Liver (tissue), 7 donors: ENCODE measurements at regions not wholly inside any gene's neighbourhood (a gene's known extent, or its start where the extent isn't known, plus 50 kb on each side); places are given as distances from the start of the nearest gene placed in this dataset.

Experiments
- DNase-seq: peaks from one replicate; pipeline ENCODE4 v3.0.0-alpha.2; 2017; ENCODE audit warnings: low spot score
- H3K27ac ChIP-seq, 2 donors: one replicate each; pipeline ENCODE4 v1.7.0; 2013; ENCODE audit warnings: inconsistent platforms in 2 of 2, low read length in 2 of 2, control low read depth in 1 of 2, low read depth in 1 of 2, mild to moderate bottlenecking in 1 of 2
- H3K27me3 ChIP-seq, 4 donors: one replicate each; pipeline versions ENCODE4 v1.6.1 to v1.7.0; 2013; ENCODE audit warnings: low read length in 3 of 4, inconsistent platforms in 1 of 4, mild to moderate bottlenecking in 1 of 4, moderate library complexity in 1 of 4; ENCODE audit not compliant: control insufficient read depth in 4 of 4, insufficient read depth in 4 of 4
- H3K36me3 ChIP-seq, 4 donors: one replicate each; pipeline versions ENCODE4 v1.6.1 to v1.7.0; 2013; ENCODE audit warnings: low read length in 3 of 4, mild to moderate bottlenecking in 3 of 4, low read depth in 1 of 4, moderate library complexity in 1 of 4; ENCODE audit not compliant: control insufficient read depth in 4 of 4, insufficient read depth in 3 of 4
- H3K4me1 ChIP-seq, 4 donors: one replicate each; pipeline versions ENCODE4 v1.6.1 to v1.7.0; 2013; ENCODE audit warnings: low read length in 3 of 4, mild to moderate bottlenecking in 3 of 4, moderate library complexity in 1 of 4; ENCODE audit not compliant: control insufficient read depth in 4 of 4, insufficient read depth in 4 of 4
- H3K4me3 ChIP-seq, 3 donors: one replicate each; pipeline versions ENCODE4 v1.6.1 to v1.7.0; 2013; ENCODE audit warnings: low read length in 3 of 3, control low read depth in 1 of 3, low read depth in 1 of 3, mild to moderate bottlenecking in 1 of 3
- H3K9ac ChIP-seq, 2 donors: one replicate each; pipeline ENCODE4 v1.7.0; 2013; ENCODE audit warnings: low read length in 2 of 2, mild to moderate bottlenecking in 2 of 2, moderate library complexity in 2 of 2, control low read depth in 1 of 2, low read depth in 1 of 2
- H3K9me3 ChIP-seq, 4 donors: one replicate each; pipeline versions ENCODE4 v1.6.1 to v1.7.0; 2013; ENCODE audit warnings: low read length in 3 of 4; ENCODE audit not compliant: control insufficient read depth in 4 of 4
- ATF3 ChIP-seq: IDR thresholded peaks from 2 replicates; pipeline ENCODE4 v1.6.1; 2016; ENCODE audit warnings: antibody characterized with exemption
- FOXA1 ChIP-seq: IDR thresholded peaks from 2 replicates; pipeline ENCODE4 v1.6.1; 2016; ENCODE audit warnings: antibody characterized with exemption
- FOXA2 ChIP-seq: IDR thresholded peaks from 2 replicates; pipeline ENCODE4 v1.6.1; 2016; ENCODE audit warnings: antibody characterized with exemption
- GABPA ChIP-seq, 2 donors: IDR thresholded peaks in 1 of 2; conservative IDR thresholded peaks in 1 of 2; 2 replicates each; pipeline ENCODE4 v1.6.1; 2016; ENCODE audit warnings: antibody characterized with exemption in 2 of 2, mild to moderate bottlenecking in 1 of 2, moderate library complexity in 1 of 2
- HNF4A ChIP-seq, 2 donors: conservative IDR thresholded peaks; 2 replicates each; pipeline ENCODE4 v1.6.1; 2016; ENCODE audit warnings: antibody characterized with exemption in 2 of 2, mild to moderate bottlenecking in 2 of 2
- HNF4G ChIP-seq: IDR thresholded peaks from 2 replicates; pipeline ENCODE4 v1.6.1; 2016; ENCODE audit warnings: antibody characterized with exemption
- JUND ChIP-seq, 2 donors: IDR thresholded peaks; 2 replicates each; pipeline ENCODE4 v1.6.1; 2016; ENCODE audit warnings: antibody characterized with exemption in 2 of 2
- RXRA ChIP-seq, 2 donors: IDR thresholded peaks; 2 replicates each; pipeline ENCODE4 v1.6.1; 2017 to 2018; ENCODE audit warnings: antibody characterized with exemption in 2 of 2, mild to moderate bottlenecking in 1 of 2
- SP1 ChIP-seq: IDR thresholded peaks from 2 replicates; pipeline ENCODE4 v1.6.1; 2018; ENCODE audit warnings: antibody characterized with exemption, mild to moderate bottlenecking
- TAF1 ChIP-seq: conservative IDR thresholded peaks from 2 replicates; pipeline ENCODE4 v1.6.1; 2016; ENCODE audit warnings: antibody characterized with exemption, mild to moderate bottlenecking
- YY1 ChIP-seq: IDR thresholded peaks from 2 replicates; pipeline ENCODE4 v1.6.1; 2016; ENCODE audit warnings: antibody characterized with exemption, mild to moderate bottlenecking
- ZBTB33 ChIP-seq: IDR thresholded peaks from 2 replicates; pipeline ENCODE4 v1.6.1; 2016; ENCODE audit warnings: antibody characterized with exemption
- WGBS: extraction: QIAGEN DNeasy Blood & Tissue Kit; methylation state at CpG from one replicate; pipeline ENCODE4 v1.1.7; 2013; 5-methylcytosine and 5-hydroxymethylcytosine counted together
- TF ChIP-seq, protein P1 (sequence below): IDR thresholded peaks from 2 replicates; pipeline ENCODE4 v1.6.1; 2016; ENCODE audit warnings: antibody characterized with exemption
- donor health status: healthy.
- donor health status: healthy.
- donor health status: healthy.
- donor health status: healthy.

- DNase-seq: no peak
- TF ChIP-seq GABPA (IDR thresholded peaks at IDR 0.05 in 1 of 2, conservative IDR thresholded peaks at IDR 0.05 in 1 of 2) (no peak), RXRA (IDR thresholded peaks at IDR 0.05) (no peak), ZBTB33 (no peak), HNF4A (conservative IDR thresholded peaks at IDR 0.05) (no peak)
- TF ChIP-seq, protein P1, sequence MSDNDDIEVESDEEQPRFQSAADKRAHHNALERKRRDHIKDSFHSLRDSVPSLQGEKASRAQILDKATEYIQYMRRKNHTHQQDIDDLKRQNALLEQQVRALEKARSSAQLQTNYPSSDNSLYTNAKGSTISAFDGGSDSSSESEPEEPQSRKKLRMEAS: no peak
- H3K4me3 ChIP-seq: peak overlapping the region in 1 of 3 donors; percentile 45
- peaks cover 20 to 48% (median 28%) of the 10 kb centered on the region in 4 donors for H3K4me1 ChIP-seq
- H3K36me3 ChIP-seq: no peaks in the 10 kb centered on the region
- H3K27me3 ChIP-seq: peaks cover 9 to 34% (median 17%) of the 10 kb centered on the region in 4 donors
- no peak overlapping the region for H3K9ac ChIP-seq
- 3% methylated on average over 25 of the region's 25 CpGs for WGBS
- peaks cover 0 to 13% (median 2%) of the 10 kb centered on the region in 4 donors for H3K9me3 ChIP-seq
- H3K27ac ChIP-seq: no peak overlapping the region
Measured at GRCh38 chr3:43998370-43998835, 243.3 kb upstream of the TOPAZ1 start.

GRCh38 chr3:43998836-43999727 lies 242.6 kb upstream of the TOPAZ1 start:
- Histone ChIP-seq H3K27ac (no peak overlapping the region), H3K4me1 (peaks cover 20 to 48% (median 28%) of the 10 kb centered on the region in 4 donors), H3K27me3 (peaks cover 9 to 31% (median 17%) of the 10 kb centered on the region in 4 donors), H3K9me3 (peaks cover 0 to 10% (median 2%) of the 10 kb centered on the region in 4 donors), H3K4me3 (peak overlapping the region in 1 of 3 donors; percentile 45), H3K9ac (no peak overlapping the region), H3K36me3 (no peaks in the 10 kb centered on the region)
- 5% methylated on average over 93 of the region's 93 CpGs for WGBS
- DNase-seq: no peak
- TF ChIP-seq SP1: no peak
- no peak for TF ChIP-seq HNF4G
- TF ChIP-seq YY1: no peak
- TF ChIP-seq TAF1: no peak
- no peak for TF ChIP-seq RXRA (IDR thresholded peaks at IDR 0.05)
- TF ChIP-seq FOXA1: no peak
- TF ChIP-seq ZBTB33: no peak
- no peak for TF ChIP-seq JUND (IDR thresholded peaks at IDR 0.05)
- TF ChIP-seq ATF3: no peak
- no peak for TF ChIP-seq FOXA2
